IMR-90 (cell line): ENCODE measurements at regions not wholly inside any gene's neighbourhood (a gene's known extent, or its start where the extent isn't known, plus 50 kb on each side); places are given as distances from the start of the nearest gene placed in this dataset.

Experiments
- ATAC-seq: fragments of 200-7000 bp; cut with Tn5 transposase; 2 replicates; pipeline ENCODE4 v1.9.1; 2020; ENCODE audit warnings: low read depth, mild to moderate bottlenecking, moderate library complexity
- BruUV-seq: library from RNA; stranded (reverse); fragments of 400-500 nt; replicated peaks from 2 replicates; lab custom pipeline; 2021; lab: Mats Ljungman, UMichigan
- CTCF ChIA-PET: fragments of 300-600 bp; formaldehyde crosslinking; extraction: SDS; loops from one replicate; lab custom pipeline; 2021; ENCODE audit warnings: antibody characterized with exemption; lab: Yijun Ruan, JAX
- POLR2A ChIA-PET: fragments of 300-600 bp; sonication (Branson Sonifier 250); formaldehyde crosslinking; loops from one replicate; lab custom pipeline; 2022; ENCODE audit warnings: antibody characterized with exemption; ENCODE audit not compliant: unreplicated experiment; lab: Charles Lee
- DNase-seq: peaks from one replicate; pipeline ENCODE4 v3.0.0; 2013
- H2AFZ ChIP-seq: replicated peaks from 2 replicates; pipeline ENCODE3; 2013; ENCODE audit warnings: low read length, mild to moderate bottlenecking; ENCODE audit not compliant: poor library complexity
- H2AK5ac ChIP-seq: 2 replicates; pipeline ENCODE4 v1.6.1; 2013; ENCODE audit warnings: low read depth, low read length, inconsistent platforms
- H2AK9ac ChIP-seq: replicated peaks from 2 replicates; pipeline ENCODE3; 2013; ENCODE audit warnings: mild to moderate bottlenecking, low read depth, low read length, moderate library complexity; ENCODE audit not compliant: poor library complexity
- H2BK120ac ChIP-seq: 2 replicates; pipeline ENCODE4 v1.6.1; 2013; ENCODE audit warnings: low read depth, low read length, inconsistent platforms
- H2BK15ac ChIP-seq: 3 replicates; pipeline ENCODE4 v1.6.1; 2013; ENCODE audit warnings: low read depth, low read length, inconsistent platforms
- H2BK20ac ChIP-seq: 2 replicates; pipeline ENCODE4 v1.6.1; 2013; ENCODE audit warnings: low read depth, mild to moderate bottlenecking, inconsistent platforms, low read length, moderate library complexity
- H2BK5ac ChIP-seq: 2 replicates; pipeline ENCODE4 v1.6.1; 2013; ENCODE audit warnings: mild to moderate bottlenecking, low read depth, low read length, inconsistent platforms; ENCODE audit not compliant: poor library complexity, severe bottlenecking
- H3K14ac ChIP-seq: replicated peaks from 2 replicates; pipeline ENCODE4 v1.6.1; 2013; ENCODE audit warnings: low read depth, low read length, inconsistent platforms
- H3K18ac ChIP-seq: 2 replicates; pipeline ENCODE4 v1.6.1; 2013; ENCODE audit warnings: low read depth, low read length, control low read depth
- H3K23ac ChIP-seq: 2 replicates; pipeline ENCODE4 v1.6.1; 2013; ENCODE audit warnings: low read depth, low read length, inconsistent platforms
- H3K27ac ChIP-seq: 2 replicates; pipeline ENCODE4 v1.5.1; 2013; ENCODE audit warnings: mild to moderate bottlenecking, control low read depth, low read length; ENCODE audit not compliant: insufficient read depth
- H3K27me3 ChIP-seq: 2 replicates; pipeline ENCODE4 v1.6.1; 2013; ENCODE audit warnings: low read length; ENCODE audit not compliant: control insufficient read depth, insufficient read depth
- H3K36me3 ChIP-seq: 2 replicates; pipeline ENCODE4 v1.6.1; 2013; ENCODE audit warnings: low read length, mixed read lengths; ENCODE audit not compliant: control insufficient read depth, insufficient read depth
- H3K4ac ChIP-seq: 2 replicates; pipeline ENCODE4 v1.6.1; 2013; ENCODE audit warnings: low read depth, low read length, inconsistent platforms
- H3K4me1 ChIP-seq: 2 replicates; pipeline ENCODE4 v1.6.1; 2013; ENCODE audit warnings: low read length, mixed read lengths; ENCODE audit not compliant: control insufficient read depth, insufficient read depth
- H3K4me2 ChIP-seq: 2 replicates; pipeline ENCODE4 v1.6.1; 2013; ENCODE audit warnings: low read depth, mild to moderate bottlenecking, control low read depth, low read length, moderate library complexity
- H3K4me3 ChIP-seq: 2 replicates; pipeline ENCODE4 v1.5.1; 2013; ENCODE audit warnings: low read depth, mild to moderate bottlenecking, control low read depth, low read length, moderate library complexity; ENCODE audit not compliant: insufficient read depth
- H3K56ac ChIP-seq: 2 replicates; pipeline ENCODE4 v1.6.1; 2013; ENCODE audit warnings: low read length, inconsistent platforms; ENCODE audit not compliant: insufficient read depth; ENCODE audit errors: extremely low read depth
- H3K79me1 ChIP-seq, 2 experiments: 2 replicates each; pipeline ENCODE4 v1.6.1; 2013; ENCODE audit warnings: low read length in 2 of 2, inconsistent platforms in 1 of 2, low read depth in 1 of 2
- H3K9ac ChIP-seq: 2 replicates; pipeline ENCODE4 v1.6.1; 2013; ENCODE audit warnings: low read depth, low read length, control low read depth
- H3K9me1 ChIP-seq: 2 replicates; pipeline ENCODE4 v1.6.1; 2013; ENCODE audit warnings: low read length, inconsistent platforms; ENCODE audit not compliant: insufficient read depth
- H3K9me3 ChIP-seq: 2 replicates; pipeline ENCODE4 v1.6.1; 2013; ENCODE audit warnings: low read length; ENCODE audit not compliant: control insufficient read depth, insufficient read depth
- H4K20me1 ChIP-seq: 2 replicates; pipeline ENCODE4 v1.6.1; 2013; ENCODE audit warnings: low read length, inconsistent platforms; ENCODE audit not compliant: insufficient read depth
- H4K5ac ChIP-seq: 2 replicates; pipeline ENCODE4 v1.6.1; 2013; ENCODE audit warnings: mild to moderate bottlenecking, low read depth, low read length, control low read depth
- H4K8ac ChIP-seq, 2 experiments: 2 replicates each; pipeline ENCODE4 v1.6.1; 2013; ENCODE audit warnings: low read depth in 2 of 2, low read length in 2 of 2, control low read depth in 1 of 2, inconsistent platforms in 1 of 2
- H4K91ac ChIP-seq: 2 replicates; pipeline ENCODE4 v1.6.1; 2013; ENCODE audit warnings: low read depth, low read length, inconsistent platforms; ENCODE audit not compliant: insufficient read depth
- CEBPB ChIP-seq: IDR thresholded peaks from 2 replicates; pipeline ENCODE4 v1.6.1; 2012; ENCODE audit warnings: low read depth, low read length, improper control_type of control experiment
- CHD1 ChIP-seq: IDR thresholded peaks from 2 replicates; pipeline ENCODE4 v1.6.1; 2012; ENCODE audit warnings: low read depth, low read length, improper control_type of control experiment
- CTCF ChIP-seq: conservative IDR thresholded peaks from 2 replicates; pipeline ENCODE4 v1.5.1; 2012; ENCODE audit warnings: mild to moderate bottlenecking, low read depth, low read length, improper control_type of control experiment
- ELK1 ChIP-seq: fragments of 150-350 bp; IDR thresholded peaks from 2 replicates; pipeline ENCODE4 v1.6.1; 2016; ENCODE audit warnings: low read depth, mild to moderate bottlenecking, low read length, moderate library complexity, borderline replicate concordance
- FOS ChIP-seq: fragments of 150-350 bp; IDR thresholded peaks from 2 replicates; pipeline ENCODE4 v1.6.1; 2016; ENCODE audit warnings: low read depth, low read length
- NFE2L2 ChIP-seq: fragments of 150-350 bp; IDR thresholded peaks from 2 replicates; pipeline ENCODE4 v1.6.1; 2016; ENCODE audit warnings: low read depth, mild to moderate bottlenecking, low read length
- POLR2A ChIP-seq: IDR thresholded peaks from 2 replicates; pipeline ENCODE4 v1.6.1; 2012; ENCODE audit warnings: mild to moderate bottlenecking, low read depth, low read length
- RAD21 ChIP-seq: IDR thresholded peaks from 2 replicates; pipeline ENCODE4 v1.6.1; 2012; ENCODE audit warnings: low read length, improper control_type of control experiment
- RCOR1 ChIP-seq: IDR thresholded peaks from 2 replicates; pipeline ENCODE4 v1.6.1; 2012; ENCODE audit warnings: mild to moderate bottlenecking, low read length, improper control_type of control experiment; ENCODE audit not compliant: insufficient replicate concordance
- RFX5 ChIP-seq: IDR thresholded peaks from 2 replicates; pipeline ENCODE4 v1.8.0; 2012; ENCODE audit warnings: low read depth, mild to moderate bottlenecking, low read length, moderate library complexity
- SMC3 ChIP-seq: fragments of 150-350 bp; IDR thresholded peaks from 2 replicates; pipeline ENCODE4 v1.6.1; 2016; ENCODE audit warnings: low read depth, mild to moderate bottlenecking, antibody characterized with exemption, low read length, moderate library complexity
- WGBS, 2 experiments: methylation state at CpG; one replicate each; pipeline versions ENCODE4 v1.1.5 to v1.1.7; 2013; ENCODE audit warnings: missing lambda C conversion rate in 2 of 2; ENCODE audit not compliant: insufficient read length in 1 of 2; ENCODE audit errors: extremely low coverage in 2 of 2; 5-methylcytosine and 5-hydroxymethylcytosine counted together
- dilution Hi-C: fragments of 300-500 bp; cut with HindIII; formaldehyde crosslinking; loops from one replicate; pipeline ENCODE4 v1.14.3; 2018; ENCODE audit warnings: low sequenced_read_pairs; ENCODE audit not compliant: unreplicated experiment
- in situ Hi-C: fragments of 300-500 bp; cut with MboI; formaldehyde crosslinking; loops from 3 replicates; pipeline ENCODE4 v1.14.3; 2019; ENCODE audit warnings: low sequenced_read_pairs, inconsistent platforms, mixed read lengths
- intact Hi-C: fragments of 100-400 bp; cut with micrococcal nuclease; formaldehyde crosslinking; loops from 2 replicates; pipeline ENCODE4 v1.10.0; 2022
- TF ChIP-seq, protein P1 (sequence below): fragments of 150-350 bp; IDR thresholded peaks from 2 replicates; pipeline ENCODE4 v1.6.1; 2017; ENCODE audit warnings: mild to moderate bottlenecking, antibody characterized with exemption, low read length, low read depth

GRCh38 chr1:218926631-218927030 lies 247.0 kb upstream of the LYPLAL1 start:
- H3K4me3 ChIP-seq, result no peak overlapping the region
- no peaks in the 10 kb centered on the region for H3K9me3 ChIP-seq
- no CpG with 5 or more reads among the region's 2 CpGs for WGBS, 2 experiments
- H3K36me3 ChIP-seq, result no peaks in the 10 kb centered on the region
- no peaks in the 10 kb centered on the region for H3K79me1 ChIP-seq
- intact Hi-C loops (no loop called here), dilution Hi-C loops (no loop called here), in situ Hi-C loops (no loop called here)
- H3K18ac ChIP-seq, result no peak overlapping the region
- no peak overlapping the region for H3K56ac ChIP-seq
- no peaks in the 10 kb centered on the region for H3K9me1 ChIP-seq
- H3K4ac ChIP-seq, result no peak overlapping the region
- H3K23ac ChIP-seq, result no peak overlapping the region
- H2AFZ ChIP-seq, result no peak overlapping the region
- H4K5ac ChIP-seq, result no peak overlapping the region
- H3K14ac ChIP-seq, result no peak overlapping the region
- H2BK20ac ChIP-seq, result no peak overlapping the region
- ChIA-PET POLR2A (no interaction called here), CTCF (no interaction called here)
- H4K20me1 ChIP-seq, result no peaks in the 10 kb centered on the region
- no peak overlapping the region for H4K91ac ChIP-seq
- TF ChIP-seq RCOR1 (no peak), ELK1 (no peak), CHD1 (no peak), SMC3 (no peak), NFE2L2 (no peak), CEBPB (no peak), POLR2A (no peak), RAD21 (no peak), RFX5 (no peak), CTCF (no peak), FOS (no peak)
- TF ChIP-seq, protein P1, sequence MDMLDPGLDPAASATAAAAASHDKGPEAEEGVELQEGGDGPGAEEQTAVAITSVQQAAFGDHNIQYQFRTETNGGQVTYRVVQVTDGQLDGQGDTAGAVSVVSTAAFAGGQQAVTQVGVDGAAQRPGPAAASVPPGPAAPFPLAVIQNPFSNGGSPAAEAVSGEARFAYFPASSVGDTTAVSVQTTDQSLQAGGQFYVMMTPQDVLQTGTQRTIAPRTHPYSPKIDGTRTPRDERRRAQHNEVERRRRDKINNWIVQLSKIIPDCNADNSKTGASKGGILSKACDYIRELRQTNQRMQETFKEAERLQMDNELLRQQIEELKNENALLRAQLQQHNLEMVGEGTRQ, result no peak
- H3K9ac ChIP-seq, result no peak overlapping the region
- ATAC-seq, result no peak
- no peak overlapping the region for H4K8ac ChIP-seq
- no TSS peak for BruUV-seq
- no peak overlapping the region for H3K27ac ChIP-seq
- DNase-seq, result no peak
- no peaks in the 10 kb centered on the region for H3K4me1 ChIP-seq
- H2AK9ac ChIP-seq, result no peak overlapping the region
- H2BK15ac ChIP-seq, result no peak overlapping the region
- H2BK5ac ChIP-seq, result no peak overlapping the region
- H3K4me2 ChIP-seq, result no peak overlapping the region
- no peak overlapping the region for H2BK120ac ChIP-seq
- H3K27me3 ChIP-seq, result no peaks in the 10 kb centered on the region
- no peak overlapping the region for H2AK5ac ChIP-seq
